ENCODE measurements at regions not wholly inside any gene's neighbourhood (a gene's known extent, or its start where the extent isn't known, plus 50 kb on each side); places are given as distances from the start of the nearest gene placed in this dataset.
A peak's percentile ranks its signal among the peaks of the same experiment; 100 is the strongest.

DNA sequence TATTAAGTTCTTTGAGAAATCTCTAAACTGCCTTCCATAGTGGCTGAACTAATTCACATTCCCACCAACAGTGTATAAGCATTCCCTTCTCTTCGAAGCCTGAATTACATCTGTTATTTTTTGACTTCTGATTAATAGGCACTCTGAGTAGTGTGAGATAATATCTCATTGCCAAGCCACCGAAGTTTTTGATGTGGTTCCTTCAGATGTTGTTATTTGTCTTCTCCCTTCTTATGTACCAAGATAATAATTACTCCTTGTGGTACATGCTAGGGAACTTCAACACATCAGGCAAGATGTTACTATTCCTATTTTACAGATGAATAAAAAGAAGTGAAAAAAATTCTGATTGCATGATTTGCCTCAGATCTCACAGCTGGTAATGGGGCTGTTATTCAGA is 70.9 kb downstream of the KCTD12 start:
- DNase-seq (ENCODE audit: low read depth, low spot score), result no peak
- no peak overlapping the region for H3K9ac ChIP-seq (ENCODE audit: insufficient read length)
- no peak for TF ChIP-seq EZH2 (IDR thresholded peaks at IDR 0.05)
- no peak for TF ChIP-seq FOXP2 (optimal IDR thresholded peaks at IDR 0.05; ENCODE audit: control extremely low read depth, extremely low read length, insufficient read depth)
- no peak for TF ChIP-seq POLR2AphosphoS5 (IDR thresholded peaks at IDR 0.05; ENCODE audit: borderline replicate concordance, low read depth, low read length)

DNA sequence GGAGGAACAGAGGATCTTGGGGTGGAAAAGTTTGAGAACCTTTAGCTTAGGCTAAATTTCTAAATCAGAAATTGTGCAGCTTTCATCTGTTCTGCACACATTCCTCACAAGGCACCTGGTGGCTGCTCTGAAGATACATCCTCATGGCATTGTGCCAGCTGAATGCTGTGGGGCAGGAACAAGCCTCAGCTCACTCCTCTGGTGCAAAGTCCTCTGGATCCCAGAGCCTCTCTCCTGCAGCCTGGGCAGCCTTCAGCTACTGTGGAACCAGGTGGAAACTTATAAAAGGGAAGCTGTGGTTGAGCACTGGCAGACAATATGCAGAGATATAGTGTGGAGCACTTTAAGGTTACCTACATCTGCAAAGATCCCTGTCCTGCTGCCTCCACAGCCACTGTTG is 72.3 kb downstream of the KCTD12 start:
- Histone ChIP-seq H3K4me3 (no peak overlapping the region), H3K36me3 (ENCODE audit: insufficient read depth, low read length) (no peaks in the 10 kb centered on the region), H3K9ac (ENCODE audit: insufficient read length) (no peak overlapping the region), H3K9me3 (ENCODE audit: low read depth, low read length) (no peaks in the 10 kb centered on the region; the same call in 1 of the 2 replicates), H3K27ac (no peak overlapping the region)
- TF ChIP-seq FOXP2 (optimal IDR thresholded peaks at IDR 0.05; ENCODE audit: control extremely low read depth, extremely low read length, insufficient read depth) (no peak), POLR2AphosphoS5 (IDR thresholded peaks at IDR 0.05; ENCODE audit: borderline replicate concordance, low read depth, low read length) (no peak), EZH2 (IDR thresholded peaks at IDR 0.05) (no peak)
- DNase-seq (ENCODE audit: low read depth, low spot score), result no peak

More for the DNA sequence above, 70.9 kb downstream of the KCTD12 start:
- no peak overlapping the region for H3K27ac ChIP-seq
- no peaks in the 10 kb centered on the region for H3K36me3 ChIP-seq (ENCODE audit: insufficient read depth, low read length)
- no peaks in the 10 kb centered on the region; the same call in 1 of the 2 replicates for H3K9me3 ChIP-seq (ENCODE audit: low read depth, low read length)
- H3K4me3 ChIP-seq, result no peak overlapping the region

DNA sequence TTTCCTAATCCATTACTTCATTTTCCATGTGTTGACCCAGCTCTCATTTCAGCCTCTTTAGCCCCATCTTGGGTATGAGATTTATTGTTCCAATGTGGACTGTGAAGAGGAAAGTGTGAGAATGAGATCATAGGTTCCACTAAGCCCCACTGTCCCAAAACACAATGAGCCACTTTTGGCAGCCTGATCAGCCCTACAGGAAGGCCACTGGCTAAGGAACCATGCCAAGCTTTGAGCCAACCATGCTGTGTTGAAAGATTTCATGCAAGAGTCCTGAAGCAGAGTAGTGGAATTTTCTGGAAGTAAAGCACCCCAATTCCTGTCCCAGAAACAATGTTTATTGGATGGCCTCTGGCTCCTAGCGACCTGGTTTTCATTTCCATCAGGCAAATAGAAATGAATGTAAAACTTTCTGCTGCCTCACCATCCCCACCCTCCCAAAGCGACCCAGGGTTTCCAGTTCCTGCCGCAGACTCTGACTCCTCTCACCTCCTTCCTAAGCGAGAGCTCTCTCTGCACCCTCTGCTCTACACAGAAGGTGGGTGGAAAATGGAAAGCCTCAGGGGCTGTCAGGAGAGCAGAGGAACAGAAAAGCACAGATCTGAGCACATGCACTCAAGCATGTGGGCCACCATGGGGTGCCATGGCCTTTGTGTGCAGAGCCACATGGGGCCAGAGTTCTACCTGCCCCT is 73.1 kb downstream of the KCTD12 start:
- H3K9me3 ChIP-seq (ENCODE audit: low read depth, low read length), result no peaks in the 10 kb centered on the region; the same call in 1 of the 2 replicates
- no peak overlapping the region for H3K9ac ChIP-seq (ENCODE audit: insufficient read length)
- no peak for DNase-seq (ENCODE audit: low read depth, low spot score)
- peak overlapping the region; percentile 83 for H3K27ac ChIP-seq
- TF ChIP-seq FOXP2 (optimal IDR thresholded peaks at IDR 0.05; ENCODE audit: control extremely low read depth, extremely low read length, insufficient read depth) (no peak), EZH2 (IDR thresholded peaks at IDR 0.05) (no peak), POLR2AphosphoS5 (IDR thresholded peaks at IDR 0.05; ENCODE audit: borderline replicate concordance, low read depth, low read length) (no peak)
- no peak overlapping the region for H3K4me3 ChIP-seq
- H3K36me3 ChIP-seq (ENCODE audit: insufficient read depth, low read length), result no peaks in the 10 kb centered on the region

DNA sequence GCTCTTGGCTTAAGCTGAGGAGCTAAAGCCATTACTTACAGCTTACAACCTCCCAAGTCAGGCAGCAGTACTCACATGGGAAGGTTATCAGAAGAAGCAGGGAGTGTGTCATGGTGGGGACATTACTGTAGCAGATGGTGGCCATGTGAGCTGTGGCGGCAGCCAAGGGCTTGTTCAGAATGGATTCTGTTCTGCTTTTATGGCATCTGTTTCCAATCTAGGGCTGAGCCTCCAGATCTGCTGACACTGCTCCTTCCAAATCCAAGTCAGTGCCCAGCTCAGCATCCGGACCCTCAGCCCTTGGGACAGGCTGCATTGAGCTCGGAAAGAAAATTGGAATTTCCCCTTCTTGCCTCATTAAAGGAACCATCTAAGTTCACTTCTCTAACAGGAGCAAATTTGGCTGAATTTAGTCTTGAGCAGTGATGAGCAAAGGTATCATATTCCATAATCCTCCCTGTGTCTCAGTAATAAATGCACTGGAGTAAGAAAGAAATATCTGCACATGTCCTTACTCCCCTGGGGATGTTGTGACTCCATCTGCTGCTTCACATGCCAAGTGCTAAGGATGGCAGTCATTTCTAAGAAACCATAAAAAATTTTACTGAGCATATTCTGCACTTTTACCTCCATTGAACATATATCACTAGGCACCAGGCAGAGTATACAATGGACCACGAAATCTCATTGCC is 73.9 kb downstream of the KCTD12 start:
- Histone ChIP-seq H3K36me3 (ENCODE audit: insufficient read depth, low read length) (no peaks in the 10 kb centered on the region), H3K27ac (peak overlapping the region; percentile 83), H3K9me3 (ENCODE audit: low read depth, low read length) (no peaks in the 10 kb centered on the region; the same call in 1 of the 2 replicates), H3K4me3 (peak overlapping the region; percentile 52), H3K9ac (ENCODE audit: insufficient read length) (peak overlapping the region; percentile 12)
- DNase-seq (ENCODE audit: low read depth, low spot score), result peak; percentile 71
- TF ChIP-seq EZH2 (IDR thresholded peaks at IDR 0.05), result no peak
- TF ChIP-seq FOXP2 (optimal IDR thresholded peaks at IDR 0.05; ENCODE audit: control extremely low read depth, extremely low read length, insufficient read depth), result no peak
- peak; percentile 56; the same call in 1 of the 2 replicates for TF ChIP-seq POLR2AphosphoS5 (IDR thresholded peaks at IDR 0.05; ENCODE audit: borderline replicate concordance, low read depth, low read length)

DNA sequence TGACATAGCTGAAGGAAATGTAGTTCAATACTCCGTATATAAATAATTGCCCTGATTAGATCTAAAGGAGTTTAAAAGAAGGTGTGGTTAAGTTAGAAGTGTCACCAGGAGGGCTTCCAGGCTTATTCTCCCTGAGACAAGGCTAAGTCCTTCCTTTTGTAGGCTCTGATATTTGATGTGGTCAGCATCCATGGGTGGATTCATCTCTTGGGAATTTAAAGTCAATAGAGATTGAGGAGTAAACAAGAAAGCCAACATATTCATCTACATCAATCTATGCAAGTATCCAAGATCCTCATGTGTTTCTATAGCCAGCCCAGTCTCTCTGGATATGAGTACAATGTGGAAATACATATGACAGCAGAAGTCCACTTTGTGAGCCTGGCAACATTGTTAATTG is 76.8 kb downstream of the KCTD12 start:
- Histone ChIP-seq H3K27ac (no peak overlapping the region), H3K4me3 (no peak overlapping the region), H3K36me3 (ENCODE audit: insufficient read depth, low read length) (no peaks in the 10 kb centered on the region), H3K9me3 (ENCODE audit: low read depth, low read length) (no peaks in the 10 kb centered on the region; the same call in 1 of the 2 replicates), H3K9ac (ENCODE audit: insufficient read length) (no peak overlapping the region)
- TF ChIP-seq EZH2 (IDR thresholded peaks at IDR 0.05) (no peak), POLR2AphosphoS5 (IDR thresholded peaks at IDR 0.05; ENCODE audit: borderline replicate concordance, low read depth, low read length) (no peak), FOXP2 (optimal IDR thresholded peaks at IDR 0.05; ENCODE audit: control extremely low read depth, extremely low read length, insufficient read depth) (no peak)
- DNase-seq (ENCODE audit: low read depth, low spot score), result no peak

DNA sequence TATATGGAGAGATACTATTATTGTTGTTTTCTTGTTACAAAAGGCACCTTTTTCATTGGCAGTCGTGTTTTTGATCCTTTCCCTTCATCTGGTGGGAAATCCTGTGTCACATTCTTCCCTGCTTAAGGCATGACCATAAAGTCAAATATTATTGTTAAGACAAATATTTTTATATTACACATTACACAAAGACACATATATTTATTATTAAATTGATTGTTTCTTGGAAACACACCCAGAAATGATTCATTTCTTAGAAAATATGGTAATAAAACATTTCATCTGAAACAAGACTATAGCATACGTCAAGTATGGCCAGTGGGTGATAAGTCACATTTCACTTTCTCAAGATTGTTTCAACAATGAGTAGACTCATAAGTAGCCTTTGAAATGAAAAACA is 77.3 kb downstream of the KCTD12 start:
- TF ChIP-seq EZH2 (IDR thresholded peaks at IDR 0.05), result no peak
- TF ChIP-seq FOXP2 (optimal IDR thresholded peaks at IDR 0.05; ENCODE audit: control extremely low read depth, extremely low read length, insufficient read depth), result no peak
- TF ChIP-seq POLR2AphosphoS5 (IDR thresholded peaks at IDR 0.05; ENCODE audit: borderline replicate concordance, low read depth, low read length), result no peak
- Histone ChIP-seq H3K9me3 (ENCODE audit: low read depth, low read length) (no peaks in the 10 kb centered on the region; the same call in 1 of the 2 replicates), H3K27ac (no peak overlapping the region), H3K4me3 (no peak overlapping the region), H3K36me3 (ENCODE audit: insufficient read depth, low read length) (no peaks in the 10 kb centered on the region), H3K9ac (ENCODE audit: insufficient read length) (no peak overlapping the region)
- no peak for DNase-seq (ENCODE audit: low read depth, low spot score)

DNA sequence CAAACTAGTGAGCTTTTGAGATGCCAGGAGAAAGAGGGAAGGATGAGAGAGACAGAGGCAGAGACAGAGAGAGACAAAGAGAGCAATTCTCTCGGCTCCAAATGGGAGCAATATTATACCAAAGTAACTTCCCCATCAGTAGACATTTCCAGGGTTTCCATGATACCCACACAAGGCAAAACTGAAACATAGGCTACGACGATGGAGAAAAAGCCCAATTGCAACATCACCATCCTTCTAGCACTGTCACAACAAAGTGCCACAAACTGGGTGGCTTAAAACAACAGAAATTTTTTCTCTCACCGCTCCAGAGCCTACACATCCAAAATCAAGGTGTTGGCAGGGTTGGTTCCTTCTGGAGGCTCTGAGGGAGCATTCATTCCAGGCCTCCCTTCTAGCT is 81.4 kb downstream of the KCTD12 start:
- Histone ChIP-seq H3K9ac (ENCODE audit: insufficient read length) (no peak overlapping the region), H3K36me3 (ENCODE audit: insufficient read depth, low read length) (no peaks in the 10 kb centered on the region), H3K4me3 (no peak overlapping the region), H3K9me3 (ENCODE audit: low read depth, low read length) (no peaks in the 10 kb centered on the region), H3K27ac (no peak overlapping the region)
- TF ChIP-seq EZH2 (IDR thresholded peaks at IDR 0.05) (no peak), POLR2AphosphoS5 (IDR thresholded peaks at IDR 0.05; ENCODE audit: borderline replicate concordance, low read depth, low read length) (no peak), FOXP2 (optimal IDR thresholded peaks at IDR 0.05; ENCODE audit: control extremely low read depth, extremely low read length, insufficient read depth) (no peak)
- DNase-seq (ENCODE audit: low read depth, low spot score), result no peak

DNA sequence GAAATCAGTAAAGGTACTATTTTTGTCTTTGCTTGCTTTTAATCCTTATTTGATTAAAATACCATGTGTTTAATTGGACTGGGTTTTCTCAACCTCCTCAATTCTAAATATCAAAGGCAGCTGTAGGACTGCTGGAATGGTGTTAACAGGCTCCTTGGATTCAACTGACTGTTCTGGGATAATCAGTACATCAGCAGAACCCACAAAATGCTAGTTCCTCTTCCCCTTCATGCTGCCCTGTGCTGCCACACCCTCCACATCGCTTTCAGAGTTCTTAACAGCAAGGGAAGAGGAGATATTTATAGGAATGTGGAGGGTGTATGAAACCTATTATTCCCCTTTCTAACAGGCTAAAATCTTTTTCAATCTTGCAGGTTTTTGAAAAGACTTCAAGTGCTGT is 82.4 kb downstream of the KCTD12 start:
- Histone ChIP-seq H3K4me3 (no peak overlapping the region), H3K9ac (ENCODE audit: insufficient read length) (no peak overlapping the region), H3K36me3 (ENCODE audit: insufficient read depth, low read length) (no peaks in the 10 kb centered on the region), H3K9me3 (ENCODE audit: low read depth, low read length) (no peaks in the 10 kb centered on the region), H3K27ac (no peak overlapping the region)
- TF ChIP-seq EZH2 (IDR thresholded peaks at IDR 0.05) (no peak), FOXP2 (optimal IDR thresholded peaks at IDR 0.05; ENCODE audit: control extremely low read depth, extremely low read length, insufficient read depth) (no peak), POLR2AphosphoS5 (IDR thresholded peaks at IDR 0.05; ENCODE audit: borderline replicate concordance, low read depth, low read length) (no peak)
- DNase-seq (ENCODE audit: low read depth, low spot score), result no peak
